Bronchial epithelial cell (primary cell): ENCODE measurements at regions not wholly inside any gene's neighbourhood (a gene's known extent, or its start where the extent isn't known, plus 50 kb on each side); places are given as distances from the start of the nearest gene placed in this dataset.

Experiments used
- DNase-seq: peaks from one replicate; pipeline ENCODE4 v3.0.0-alpha.2; 2010; ENCODE audit warnings: low read depth
- FAIRE-seq: peaks from 2 replicates; lab custom pipeline; 2011; peaks lifted over from hg19 to GRCh38; lab: Jason Lieb, UNC
- H3K27me3 ChIP-seq: 2 replicates; pipeline ENCODE4 v1.5.1; 2011; ENCODE audit warnings: low read length; ENCODE audit not compliant: control insufficient read depth, insufficient read depth
- H3K36me3 ChIP-seq: 2 replicates; pipeline ENCODE4 v1.5.1; 2011; ENCODE audit warnings: low read length; ENCODE audit not compliant: control insufficient read depth, insufficient read depth
- H3K4me3 ChIP-seq: 2 replicates; pipeline ENCODE4 v1.5.1; 2011; ENCODE audit warnings: mild to moderate bottlenecking, low read depth, low read length, control low read depth
- CTCF ChIP-seq: IDR thresholded peaks from 2 replicates; pipeline ENCODE4 v1.5.1; 2011; ENCODE audit warnings: mild to moderate bottlenecking, moderate library complexity, low read length, control low read depth, inconsistent platforms; ENCODE audit not compliant: insufficient read depth, severe bottlenecking

DNA sequence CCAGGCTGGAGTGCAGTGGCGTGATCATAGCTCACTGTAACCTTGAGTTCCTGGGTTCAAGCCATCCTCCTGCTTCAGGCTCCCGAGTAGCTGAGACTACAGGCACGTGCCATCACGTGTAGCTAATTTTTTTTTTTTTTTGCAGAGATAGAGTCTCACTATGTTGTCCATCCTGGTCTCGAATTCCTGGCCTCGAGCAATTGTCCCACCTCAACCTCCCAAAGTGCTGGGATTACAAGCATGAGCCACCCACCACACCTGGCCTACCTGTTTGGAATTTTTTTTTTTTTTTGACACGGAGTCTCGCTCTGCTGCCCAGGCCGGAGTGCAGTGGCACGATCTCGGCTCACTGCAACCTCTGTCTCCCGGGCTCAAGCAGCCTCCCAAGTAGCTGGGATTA is 117.1 kb upstream of the PARD3 start:
- DNase-seq (no peak), FAIRE-seq (no peak)
- Histone ChIP-seq H3K27me3 (no peaks in the 10 kb centered on the region), H3K4me3 (no peak overlapping the region), H3K36me3 (no peaks in the 10 kb centered on the region)
- no peak for TF ChIP-seq CTCF

DNA sequence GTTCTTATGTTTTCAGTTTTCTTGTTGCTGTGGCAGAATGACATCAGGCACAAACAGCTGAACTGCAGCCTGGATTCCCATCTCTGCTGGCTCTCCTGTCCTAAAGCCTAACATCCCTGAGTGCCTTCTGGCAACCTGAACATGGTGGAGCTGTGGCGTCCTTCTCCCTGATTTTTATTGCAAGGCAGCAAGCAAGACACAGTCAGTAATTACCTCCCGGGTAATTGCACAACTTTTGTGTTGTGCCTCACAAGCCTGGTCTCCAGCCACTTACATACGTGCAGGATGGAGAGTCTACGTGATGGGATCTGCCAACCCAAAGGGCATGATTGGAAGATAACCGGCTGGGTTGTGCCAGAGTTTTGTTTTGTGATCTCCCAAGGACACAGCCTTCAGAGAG is 116.1 kb upstream of the PARD3 start:
- peak; percentile 36 for FAIRE-seq

DNA sequence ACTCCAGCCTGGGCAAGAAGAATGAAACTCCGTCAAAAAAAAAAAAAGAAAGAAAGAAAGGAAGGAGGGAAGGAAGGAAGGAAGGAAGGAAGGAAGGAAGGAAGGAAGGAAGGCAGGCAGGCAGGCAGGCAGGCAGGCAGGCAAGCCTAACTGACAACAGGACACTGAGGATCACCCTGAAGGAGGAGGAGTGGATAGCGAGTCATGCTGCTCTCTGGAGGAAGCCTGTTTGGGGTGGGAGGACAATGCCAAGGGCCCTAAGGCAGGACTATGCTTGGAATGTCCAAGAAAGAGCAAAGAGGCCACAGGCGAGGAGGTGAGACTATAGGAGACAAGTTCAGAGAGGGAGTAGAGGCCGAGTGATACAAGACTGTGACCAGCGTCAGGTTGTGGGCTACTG is 107.0 kb upstream of the PARD3 start:
- no peak overlapping the region for H3K4me3 ChIP-seq
- H3K27me3 ChIP-seq: no peaks in the 10 kb centered on the region
- no peak for TF ChIP-seq CTCF
- no peaks in the 10 kb centered on the region for H3K36me3 ChIP-seq
- FAIRE-seq: peak; percentile 55
- DNase-seq: peak; percentile 31

More for the DNA sequence above, 116.1 kb upstream of the PARD3 start:
- DNase-seq: no peak
- no peak for TF ChIP-seq CTCF
- no peaks in the 10 kb centered on the region for H3K36me3 ChIP-seq
- no peak overlapping the region for H3K4me3 ChIP-seq
- H3K27me3 ChIP-seq: no peaks in the 10 kb centered on the region

- no peaks in the 10 kb centered on the region for H3K27me3 ChIP-seq
- FAIRE-seq (no peak), DNase-seq (no peak)
- TF ChIP-seq CTCF: no peak
- H3K36me3 ChIP-seq: no peaks in the 10 kb centered on the region
- no peak overlapping the region for H3K4me3 ChIP-seq
These were observed 105.5 kb upstream of the PARD3 start for GRCh38 chr10:34920578-34920977.

DNA sequence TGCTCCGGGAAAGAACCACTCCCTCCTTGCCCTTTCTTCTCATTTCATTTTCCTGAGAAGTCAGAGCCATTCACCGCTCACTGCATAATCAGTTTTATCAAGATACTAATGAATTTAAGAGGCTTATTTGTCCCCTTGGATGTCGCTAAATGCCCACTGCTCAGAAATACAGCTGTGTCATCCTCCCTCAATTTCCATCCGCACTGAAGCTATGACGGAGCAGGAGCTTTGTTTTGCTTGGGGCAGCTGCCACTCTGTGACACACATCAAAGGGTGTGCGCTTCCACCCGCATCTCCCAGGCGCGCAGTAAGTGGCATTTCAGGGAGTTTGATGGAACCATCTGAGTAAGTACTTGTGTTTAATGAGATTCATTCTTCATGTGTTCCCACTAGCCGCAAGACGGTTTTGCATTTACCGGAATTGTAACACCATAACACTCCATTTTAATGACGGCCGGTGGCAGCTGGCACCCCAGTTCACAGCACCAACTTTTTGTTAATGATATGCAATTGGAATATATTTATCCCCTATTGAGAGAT is 103.8 kb upstream of the PARD3 start:
- H3K36me3 ChIP-seq: no peaks in the 10 kb centered on the region
- no peak for TF ChIP-seq CTCF
- FAIRE-seq (no peak), DNase-seq (no peak)
- H3K27me3 ChIP-seq: no peaks in the 10 kb centered on the region
- no peak overlapping the region for H3K4me3 ChIP-seq

DNA sequence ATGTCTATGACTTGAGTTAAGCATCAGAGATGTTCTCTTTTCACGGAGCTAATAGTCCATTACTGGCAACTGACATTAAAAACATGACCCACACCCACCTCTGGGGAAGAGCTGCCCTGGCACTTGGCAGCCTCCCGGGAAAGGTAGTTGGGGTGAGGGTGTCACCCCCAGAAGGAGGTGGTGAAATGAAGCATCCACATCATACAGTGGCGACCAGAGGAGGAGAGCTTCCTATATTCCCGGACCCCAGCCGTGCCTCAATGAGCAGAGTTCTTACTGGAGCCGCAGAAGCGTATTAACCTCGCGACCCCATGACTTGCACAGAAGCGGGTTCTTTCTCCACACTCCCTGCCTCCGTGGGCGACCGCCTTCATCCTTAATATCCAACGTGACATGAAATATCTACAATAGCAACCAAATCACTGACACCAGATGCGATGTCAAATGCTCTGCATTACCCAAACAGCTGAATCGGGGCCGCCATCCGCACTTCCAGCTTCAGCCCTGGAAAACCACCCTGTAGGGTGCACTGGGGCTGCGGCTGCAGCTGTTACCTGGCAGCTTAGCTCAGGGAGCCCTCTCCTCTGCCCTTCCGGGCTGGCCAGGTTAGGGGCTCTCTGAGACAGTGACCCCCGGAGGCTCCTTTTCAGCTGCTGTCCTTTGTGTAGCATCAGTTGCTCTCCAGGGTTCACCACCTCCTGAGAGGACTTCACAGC is 103.1 kb upstream of the PARD3 start:
- Histone ChIP-seq H3K4me3 (no peak overlapping the region), H3K36me3 (no peaks in the 10 kb centered on the region), H3K27me3 (no peaks in the 10 kb centered on the region)
- DNase-seq (no peak), FAIRE-seq (no peak)
- no peak for TF ChIP-seq CTCF
